K562 (cell line): ENCODE measurements at regions not wholly inside any gene's neighbourhood (a gene's known extent, or its start where the extent isn't known, plus 50 kb on each side); places are given as distances from the start of the nearest gene placed in this dataset.

Source experiments
- ATAC-seq: fragments of 200-7000 bp; cut with Tn5 transposase; 3 replicates; pipeline ENCODE4 v1.9.1; 2020; ENCODE audit warnings: moderate library complexity
- BruUV-seq: library from RNA; stranded (reverse); fragments of 400-500 nt; replicated peaks from 2 replicates; lab custom pipeline; 2021; lab: Mats Ljungman, UMichigan
- CTCF ChIA-PET: fragments of 300-600 bp; formaldehyde crosslinking; extraction: SDS; loops from one replicate; lab custom pipeline; 2021; ENCODE audit warnings: low intra/inter-chr PET ratio; lab: Yijun Ruan, JAX
- POLR2A ChIA-PET: fragments of 300-600, 350-650 bp; sonication (Branson Sonifier 250); formaldehyde crosslinking; extraction: SDS; loops from one replicate; lab custom pipeline; 2021; ENCODE audit warnings: antibody characterized with exemption, inconsistent platforms; lab: Yijun Ruan, JAX
- DNase-seq, 4 experiments: peaks; one replicate each; pipeline versions ENCODE4 v3.0.0 to v3.0.0-alpha.2; 2011 to 2018; ENCODE audit warnings: low spot score in 3 of 4, mixed read lengths in 3 of 4; ENCODE audit errors: extremely low read depth in 1 of 4
- FAIRE-seq: peaks from 2 replicates; lab custom pipeline; 2011; peaks lifted over from hg19 to GRCh38; lab: Jason Lieb, UNC
- H2AFZ ChIP-seq: 2 replicates; pipeline ENCODE4 v1.6.0; 2011; ENCODE audit warnings: low read depth, low read length, control low read depth, inconsistent platforms
- H3K27ac ChIP-seq: fragments of 200-600 bp; 3 replicates; pipeline ENCODE4 v1.8.0; 2011; ENCODE audit warnings: low read depth, mild to moderate bottlenecking, control low read depth, inconsistent platforms, low read length, moderate library complexity, mixed read lengths; ENCODE audit errors: extremely low read depth
- H3K27me3 ChIP-seq, 2 experiments: fragments of 300-600 bp in 1 of 2; 2 replicates in 1 of 2; 3 replicates in 1 of 2; pipeline versions ENCODE4 v1.6.0 to v1.8.0; 2011; ENCODE audit warnings: inconsistent platforms in 2 of 2, low read length in 2 of 2, mild to moderate bottlenecking in 1 of 2, mixed read lengths in 1 of 2, moderate library complexity in 1 of 2; ENCODE audit not compliant: control insufficient read depth in 2 of 2, insufficient read depth in 2 of 2
- H3K36me3 ChIP-seq: fragments of 300-600 bp; 3 replicates; pipeline ENCODE4 v1.8.0; 2011; ENCODE audit warnings: mild to moderate bottlenecking, low read length, inconsistent platforms; ENCODE audit not compliant: control insufficient read depth, insufficient read depth
- H3K4me1 ChIP-seq, 2 experiments: fragments of 200-600 bp in 1 of 2; replicated peaks in 1 of 2; 2 replicates in 1 of 2; 3 replicates in 1 of 2; pipeline versions ENCODE4 v1.5.1 to v1.8.0; 2011; ENCODE audit warnings: inconsistent platforms in 2 of 2, low read length in 2 of 2, mild to moderate bottlenecking in 1 of 2, mixed read lengths in 1 of 2, moderate library complexity in 1 of 2; ENCODE audit not compliant: control insufficient read depth in 2 of 2, insufficient read depth in 2 of 2
- H3K4me2 ChIP-seq: 2 replicates; pipeline ENCODE4 v1.6.1; 2011; ENCODE audit warnings: low read length, control low read depth, inconsistent platforms, mixed read lengths; ENCODE audit not compliant: insufficient read depth
- H3K4me3 ChIP-seq: fragments of 200-600 bp; sonication (generic), shearing (Covaris generic); 2 replicates; pipeline ENCODE4 v1.5.1; 2016; ENCODE audit warnings: control low read depth, inconsistent platforms
- H3K79me2 ChIP-seq: fragments of 200-600 bp; 3 replicates; pipeline ENCODE4 v1.8.0; 2011; ENCODE audit warnings: low read length, inconsistent platforms; ENCODE audit not compliant: control insufficient read depth, insufficient read depth
- H3K9ac ChIP-seq, 2 experiments: 2 replicates each; pipeline versions ENCODE4 v1.6.0 to v1.6.1; 2011; ENCODE audit warnings: low read depth in 2 of 2, low read length in 2 of 2, control low read depth in 1 of 2, inconsistent platforms in 1 of 2, mild to moderate bottlenecking in 1 of 2, mixed read lengths in 1 of 2; ENCODE audit not compliant: insufficient read depth in 1 of 2
- H3K9me1 ChIP-seq: one replicate; pipeline ENCODE4 v1.6.0; 2011; ENCODE audit warnings: inconsistent platforms, mild to moderate bottlenecking, low read length, moderate library complexity; ENCODE audit not compliant: control insufficient read depth, insufficient read depth
- H3K9me3 ChIP-seq: replicated peaks from 2 replicates; pipeline ENCODE4 v1.5.1; 2011; ENCODE audit warnings: low read depth, low read length, inconsistent platforms; ENCODE audit not compliant: control insufficient read depth, insufficient read depth
- H4K20me1 ChIP-seq: replicated peaks from 2 replicates; pipeline ENCODE4 v1.6.1; 2011; ENCODE audit warnings: low read length, inconsistent platforms, mixed read lengths; ENCODE audit not compliant: control insufficient read depth, insufficient read depth
- BDP1 ChIP-seq: IDR thresholded peaks from 3 replicates; pipeline ENCODE4 v1.6.1; 2011; ENCODE audit not compliant: insufficient read length, insufficient read depth
- CTCF ChIP-seq, 3 experiments: IDR thresholded peaks in 2 of 3; conservative IDR thresholded peaks in 1 of 3; 2 replicates each; pipeline ENCODE4 v1.5.1; 2011 to 2012; ENCODE audit warnings: low read length in 3 of 3, mild to moderate bottlenecking in 3 of 3, control low read depth in 2 of 3, improper control_type of control experiment in 1 of 3, inconsistent platforms in 1 of 3, low read depth in 1 of 3, mixed read lengths in 1 of 3, moderate library complexity in 1 of 3; ENCODE audit not compliant: insufficient read depth in 2 of 3
- DMBX1 ChIP-seq: fragments of 250-450 bp; sonication (Bioruptor Pico); IDR thresholded peaks from 2 replicates; pipeline ENCODE4 v1.8.0; 2022; ENCODE audit warnings: inconsistent platforms, mild to moderate bottlenecking, moderate library complexity, borderline replicate concordance
- HMGXB4 ChIP-seq: sonication (generic); formaldehyde crosslinking; IDR thresholded peaks from 2 replicates; pipeline ENCODE4 v1.8.1; 2023; ENCODE audit warnings: mild to moderate bottlenecking, missing genetic modification reagents
- RAD21 ChIP-seq, 2 experiments: fragments of 250-450 bp in 1 of 2; fragments of 450-650 bp in 1 of 2; sonication (Bioruptor Pico) in 1 of 2; formaldehyde crosslinking in 1 of 2; IDR thresholded peaks in 1 of 2; conservative IDR thresholded peaks in 1 of 2; 2 replicates each; pipeline versions ENCODE4 v1.4.0 to v1.8.0; 2020 to 2022; ENCODE audit warnings: mild to moderate bottlenecking in 2 of 2, moderate library complexity in 1 of 2
- WGBS: fragments of 100-300 bp; shearing (Covaris generic); methylation state at CpG from one replicate; pipeline ENCODE4 v1.1.6; 2016; ENCODE audit warnings: low coverage, mixed read lengths; ENCODE audit not compliant: insufficient coverage; ENCODE audit errors: missing lambda C conversion rate; 5-methylcytosine and 5-hydroxymethylcytosine counted together
- in situ Hi-C: fragments of 300-500 bp; cut with MboI; formaldehyde crosslinking; loops from 4 replicates; pipeline ENCODE4 v1.15.0; 2018; ENCODE audit warnings: inconsistent platforms, mixed read lengths
- intact Hi-C: fragments of 100-400 bp; cut with micrococcal nuclease; formaldehyde crosslinking; loops from 2 replicates; pipeline ENCODE4 v1.14.2; 2022

GRCh38 chr7:19442016-19442785 is 266.6 kb downstream of the POLR1F start:
- DNase-seq (peak in 1 of 4 experiments; percentile 15), ATAC-seq (no peak), FAIRE-seq (no peak)
- H4K20me1 ChIP-seq = no peaks in the 10 kb centered on the region
- in situ Hi-C loops (no loop called here), intact Hi-C loops (no loop called here)
- no TSS peak for BruUV-seq
- no peak overlapping the region for H3K9ac ChIP-seq
- TF ChIP-seq DMBX1 (CRISPR knock-in tag) (no peak), HMGXB4 (CRISPR knock-in tag) (no peak), BDP1 (no peak), RAD21 (CRISPR knock-in tag; conservative IDR thresholded peaks at IDR 0.05 in 1 of 2, IDR thresholded peaks at IDR 0.05 in 1 of 2) (peak in 1 of 2 experiments; percentile 19; a peak in 2 of 4 replicates), CTCF (IDR thresholded peaks at IDR 0.05 in 2 of 3, conservative IDR thresholded peaks at IDR 0.05 in 1 of 3; ENCODE audit: insufficient read depth in 2 of 3, low read depth in 1 of 3, low read length in 3 of 3) (0 out of 6 replicates have a peak, but pooled peaks of 1 of the 3 experiments have one; percentile 8)
- no peaks in the 10 kb centered on the region for H3K79me2 ChIP-seq
- POLR2A ChIA-PET = no interaction called here
- no peaks in the 10 kb centered on the region for H3K4me1 ChIP-seq
- no peak overlapping the region for H3K4me2 ChIP-seq
- no peaks in the 10 kb centered on the region for H3K27me3 ChIP-seq
- CTCF ChIA-PET = no interaction called here
- H3K4me3 ChIP-seq = no peak overlapping the region
- H3K36me3 ChIP-seq = no peaks in the 10 kb centered on the region
- 0% methylated on average over 4 of the region's 4 CpGs for WGBS
- no peaks in the 10 kb centered on the region; the same call in none of the 2 replicates for H3K9me3 ChIP-seq
- no peaks in the 10 kb centered on the region for H3K9me1 ChIP-seq
- H2AFZ ChIP-seq = no peak overlapping the region
- H3K27ac ChIP-seq = no peak overlapping the region
